ENCODE measurements at regions not wholly inside any gene's neighbourhood (a gene's known extent, or its start where the extent isn't known, plus 50 kb on each side); places are given as distances from the start of the nearest gene placed in this dataset.
"Not testable (repeated sequence)": the region's sequence is repeated elsewhere in the genome, so short reads cannot be mapped to it uniquely, and the experiment has no call there.

GRCh38 chr14:45972416-45972815 lies 679.2 kb downstream of the RPL10L start:
- DNase-seq, result no peak

- DNase-seq, result no peak
Observed at GRCh38 chr14:45970621-45971020, 681.0 kb downstream of the RPL10L start.

- DNase-seq, result no peak
Observed at GRCh38 chr14:45968037-45968436, 683.5 kb downstream of the RPL10L start.

DNA sequence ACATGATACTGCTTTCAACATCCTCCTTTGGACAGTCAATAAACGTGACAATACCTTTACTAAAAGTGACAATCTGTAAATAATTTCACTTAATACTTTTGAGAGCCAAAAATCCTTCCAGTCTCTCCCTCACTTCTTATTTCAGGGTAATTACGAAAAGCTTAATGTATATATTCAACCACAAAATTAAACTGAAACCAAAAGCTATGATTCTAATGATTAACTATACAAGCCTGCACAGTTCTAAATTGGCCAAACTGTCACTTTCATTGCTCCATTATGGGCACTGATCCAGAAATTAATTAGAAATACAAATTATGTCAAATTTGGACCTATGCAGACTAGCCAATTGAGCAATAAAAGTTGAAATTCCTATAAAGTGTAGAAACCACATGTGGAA lies 696.5 kb upstream of the MIS18BP1 start:
- DNase-seq, result no peak

DNA sequence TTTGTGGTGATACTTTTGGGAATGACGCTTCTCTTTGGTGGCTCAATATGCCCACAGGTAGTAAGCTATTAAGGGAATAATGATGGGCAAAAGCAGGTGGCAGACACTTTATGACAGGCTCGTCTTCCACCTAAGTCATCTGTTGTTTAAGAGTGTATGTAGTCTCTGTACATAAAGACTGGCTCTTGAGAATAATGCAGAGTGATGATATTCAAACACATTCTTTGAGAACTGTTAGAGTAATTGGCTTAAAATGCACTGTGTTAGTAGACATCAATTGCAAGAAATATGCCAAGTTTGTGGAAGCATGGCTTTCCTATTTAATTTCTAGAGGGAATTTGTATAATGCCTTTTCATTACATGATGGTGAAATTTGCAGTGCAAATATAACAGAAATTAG lies 694.8 kb upstream of the MIS18BP1 start:
- no peak for DNase-seq

DNA sequence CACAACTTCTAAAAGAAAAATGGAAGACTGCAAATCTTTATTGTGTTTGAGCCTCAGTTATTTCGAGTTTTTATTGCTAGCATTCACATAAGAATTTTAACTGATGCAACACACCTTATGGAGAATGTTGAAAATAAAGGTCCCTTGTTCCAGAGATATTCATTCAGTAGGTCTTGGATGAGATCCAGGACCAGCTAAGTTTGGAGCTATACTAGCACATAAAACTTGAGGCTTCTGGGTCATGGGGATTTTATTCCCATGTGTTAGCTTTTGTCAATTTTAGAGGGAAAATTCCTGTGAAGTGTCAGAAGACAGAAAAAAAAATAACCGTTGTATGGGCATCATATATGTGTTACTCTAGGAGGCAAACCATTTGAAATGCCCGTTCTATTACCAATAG lies 693.2 kb upstream of the MIS18BP1 start:
- DNase-seq, result no peak

DNA sequence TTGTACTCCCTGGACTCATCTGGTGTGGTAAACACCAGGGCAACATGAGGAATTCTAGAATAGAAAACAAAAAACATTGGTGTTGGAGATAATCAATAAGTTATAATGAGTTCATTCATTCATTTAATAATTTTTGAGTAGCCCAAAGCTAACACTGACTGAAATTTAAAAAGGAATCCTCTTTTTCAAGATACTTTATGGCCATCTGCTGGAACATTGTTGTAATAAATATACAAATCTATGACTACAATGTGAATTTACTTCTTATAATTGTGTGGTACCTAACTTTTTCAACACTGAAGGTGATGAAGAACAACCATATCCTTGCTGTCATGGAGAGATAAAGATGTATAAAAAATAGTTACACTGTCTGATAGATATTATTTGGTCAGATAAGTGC lies 687.3 kb upstream of the MIS18BP1 start:
- DNase-seq, result no peak

- no peak for DNase-seq
Observed at GRCh38 chr14:45939572-45939971, 686.6 kb upstream of the MIS18BP1 start.

- DNase-seq, result not testable (repeated sequence)
Observed at GRCh38 chr14:45919995-45920394, 667.0 kb upstream of the MIS18BP1 start.

- no peak for DNase-seq
Observed at GRCh38 chr14:45916340-45916953, 663.4 kb upstream of the MIS18BP1 start.

DNA sequence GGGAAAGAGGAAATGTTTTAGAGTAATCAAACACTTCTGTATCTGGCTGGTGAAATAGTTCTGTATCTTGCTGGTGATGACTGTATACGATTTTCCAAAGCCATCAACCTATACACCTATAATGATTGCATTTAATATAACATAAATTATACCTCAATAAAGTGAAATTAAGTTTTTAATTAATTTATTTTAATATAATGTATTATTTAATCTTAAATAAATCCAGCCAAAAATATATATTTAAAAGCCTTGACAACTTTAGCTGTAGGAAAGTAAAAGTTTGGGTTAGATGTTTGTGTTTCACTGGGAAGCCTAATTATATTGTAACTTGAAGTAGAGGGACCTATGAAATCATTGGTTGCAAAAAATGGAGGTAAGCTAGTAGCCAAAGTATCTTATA lies 654.8 kb upstream of the MIS18BP1 start:
- DNase-seq, result no peak

- DNase-seq, result no peak
Observed at GRCh38 chr14:45906257-45906656, 653.3 kb upstream of the MIS18BP1 start.

GRCh38 chr14:45905672-45906071 lies 652.7 kb upstream of the MIS18BP1 start:
- no peak for DNase-seq

- no peak for DNase-seq
Observed at GRCh38 chr14:45904314-45904713, 651.3 kb upstream of the MIS18BP1 start.

- no peak for DNase-seq
Observed at GRCh38 chr14:45902241-45902640, 649.2 kb upstream of the MIS18BP1 start.

DNA sequence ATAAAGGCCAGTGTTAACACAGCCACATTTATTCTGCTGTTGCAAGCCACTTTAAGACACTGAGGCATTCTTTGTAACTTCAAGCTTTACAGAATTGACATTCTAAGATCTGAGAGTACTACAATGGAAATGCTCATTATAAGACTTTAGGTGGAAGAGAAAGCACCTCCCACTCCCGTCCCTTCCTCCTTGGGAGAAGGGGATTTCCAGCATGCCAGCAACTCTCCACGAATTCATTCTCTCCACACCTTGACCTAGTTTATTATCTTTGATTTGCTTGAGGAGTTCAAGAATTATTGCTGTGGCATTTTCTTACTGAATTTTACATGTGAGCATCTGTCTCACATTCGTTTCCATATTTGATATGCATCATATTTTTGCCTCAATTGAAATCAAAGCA lies 644.4 kb upstream of the MIS18BP1 start:
- DNase-seq, result no peak

DNA sequence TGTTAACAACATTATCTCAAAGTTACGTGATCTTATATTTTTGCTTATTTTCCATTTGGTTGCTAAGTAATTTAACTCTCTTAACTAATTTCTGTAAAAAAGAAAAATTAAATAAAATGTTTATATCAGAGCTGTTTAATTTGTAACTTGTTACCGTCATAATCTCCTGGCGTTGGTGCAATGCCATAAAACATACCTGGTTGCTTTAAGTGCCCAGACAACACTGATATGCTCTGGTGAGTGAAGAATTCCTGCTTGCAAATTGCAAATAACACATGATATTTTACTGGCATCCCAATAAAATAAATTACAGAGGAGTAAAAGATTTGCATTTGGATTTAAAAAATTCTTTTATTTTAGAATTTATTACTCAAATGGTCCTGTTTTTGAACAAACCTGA lies 640.1 kb upstream of the MIS18BP1 start:
- DNase-seq, result no peak

- DNase-seq, result no peak
Observed at GRCh38 chr14:45891417-45892080, 638.5 kb upstream of the MIS18BP1 start.

- DNase-seq, result not testable (repeated sequence)
Observed at GRCh38 chr14:45888766-45889285, 635.8 kb upstream of the MIS18BP1 start.

DNA sequence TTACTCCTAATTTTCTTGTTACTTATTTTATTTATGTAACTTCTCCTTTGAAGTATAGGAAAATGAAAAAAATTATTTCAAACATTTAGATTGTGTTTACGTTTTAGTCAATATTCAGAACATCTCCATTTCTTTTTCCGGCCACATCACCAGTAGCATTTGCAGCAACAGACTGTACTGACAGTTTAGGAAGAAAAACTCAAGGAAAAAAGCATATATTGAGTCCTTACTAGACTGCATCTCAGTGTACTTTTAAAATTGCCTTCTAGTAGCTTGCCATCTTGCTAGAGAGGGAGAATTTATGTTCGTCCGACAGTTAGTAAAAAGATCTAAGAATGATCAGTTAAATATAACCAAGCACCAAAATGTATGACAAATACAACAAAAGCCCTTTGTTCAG lies 625.0 kb upstream of the MIS18BP1 start:
- DNase-seq, result no peak

GRCh38 chr14:45868863-45869262 lies 615.9 kb upstream of the MIS18BP1 start:
- no peak for DNase-seq

GRCh38 chr14:45868377-45868776 lies 615.4 kb upstream of the MIS18BP1 start:
- no peak for DNase-seq

DNA sequence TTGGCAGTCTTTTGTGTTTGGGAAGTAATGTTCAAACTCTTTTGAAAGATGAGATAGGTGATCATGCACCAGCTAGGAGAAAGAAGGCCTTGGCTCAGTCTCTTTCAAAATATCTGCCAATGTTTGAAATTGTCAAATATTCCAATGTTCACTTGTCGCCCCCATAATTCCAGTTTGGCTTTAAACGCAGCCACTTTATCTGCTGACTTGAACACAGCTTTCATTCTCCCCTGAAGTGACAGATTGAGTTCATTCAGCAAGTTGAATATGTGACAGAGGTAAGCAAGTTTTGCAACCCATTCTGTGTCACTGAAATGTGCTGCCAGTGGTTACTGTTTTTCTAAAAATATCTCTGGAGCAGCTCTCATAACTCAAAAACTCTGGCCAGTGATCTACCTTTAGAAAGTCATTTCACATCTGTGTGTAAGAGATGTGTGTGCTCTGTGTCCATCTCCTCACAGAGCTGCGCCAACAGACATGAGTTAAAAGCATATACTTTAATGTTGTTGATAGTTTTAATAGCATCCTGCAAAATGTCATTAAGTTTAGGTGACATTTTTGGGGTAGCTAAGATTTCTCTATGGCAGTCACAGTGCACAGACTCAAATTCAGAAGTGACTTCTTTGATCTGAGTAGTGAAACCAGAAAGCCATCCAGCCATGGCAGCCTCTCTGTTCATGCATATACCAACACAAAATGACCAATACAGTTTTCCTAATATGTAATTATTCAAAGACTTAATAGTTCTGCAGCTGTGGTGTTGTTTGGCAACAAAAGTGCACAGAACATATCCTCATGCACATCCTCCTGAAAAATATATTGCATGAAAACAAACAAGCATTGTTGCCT lies 614.3 kb upstream of the MIS18BP1 start:
- DNase-seq, result no peak

- DNase-seq, result no peak
Observed at GRCh38 chr14:45838597-45838996, 585.6 kb upstream of the MIS18BP1 start.
